Right lobe of liver (tissue), 4 donors: ENCODE measurements at regions not wholly inside any gene's neighbourhood (a gene's known extent, or its start where the extent isn't known, plus 50 kb on each side); places are given as distances from the start of the nearest gene placed in this dataset.

ENCODE experiments used
- POLR2A ChIP-seq: fragments of 450-650 bp; IDR thresholded peaks from one replicate; pipeline ENCODE4 v1.6.1; 2017; ENCODE audit warnings: antibody characterized with exemption, mild to moderate bottlenecking
- TF ChIP-seq, protein P1 (sequence below), 4 donors: fragments of 200-600 bp in 3 of 4; fragments of 450-650 bp in 1 of 4; IDR thresholded peaks; one replicate each; pipeline versions ENCODE4 v1.5.1 to v1.8.0; 2016 to 2022; ENCODE audit warnings: antibody characterized with exemption in 4 of 4, mild to moderate bottlenecking in 2 of 4
- donor health status: DM: no; HTN: no; CAD: no.
- donor health status: DM: no; HTN: no; CAD: no.
- donor health status: DM: no; HTN: yes; CAD: no.

DNA sequence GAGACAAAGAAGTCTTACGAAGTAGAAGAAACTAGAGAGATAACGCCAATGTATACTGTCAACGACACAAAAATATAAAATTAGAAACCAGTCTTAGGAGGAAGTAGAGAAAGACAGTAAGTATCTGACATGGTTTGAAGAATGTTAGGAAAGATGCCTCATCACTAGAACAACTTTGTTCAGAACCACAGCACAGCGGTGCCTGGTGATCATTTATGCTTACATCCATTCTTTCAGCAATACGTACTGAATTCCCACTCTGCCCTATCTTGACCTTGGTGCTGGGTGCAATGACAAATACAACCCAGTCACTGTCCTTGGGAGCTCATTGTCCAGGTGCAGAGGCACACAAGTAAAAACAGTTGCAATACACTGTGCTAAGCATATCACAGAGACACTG lies 104.4 kb downstream of the TM2D1 start:
- TF ChIP-seq, protein P1, sequence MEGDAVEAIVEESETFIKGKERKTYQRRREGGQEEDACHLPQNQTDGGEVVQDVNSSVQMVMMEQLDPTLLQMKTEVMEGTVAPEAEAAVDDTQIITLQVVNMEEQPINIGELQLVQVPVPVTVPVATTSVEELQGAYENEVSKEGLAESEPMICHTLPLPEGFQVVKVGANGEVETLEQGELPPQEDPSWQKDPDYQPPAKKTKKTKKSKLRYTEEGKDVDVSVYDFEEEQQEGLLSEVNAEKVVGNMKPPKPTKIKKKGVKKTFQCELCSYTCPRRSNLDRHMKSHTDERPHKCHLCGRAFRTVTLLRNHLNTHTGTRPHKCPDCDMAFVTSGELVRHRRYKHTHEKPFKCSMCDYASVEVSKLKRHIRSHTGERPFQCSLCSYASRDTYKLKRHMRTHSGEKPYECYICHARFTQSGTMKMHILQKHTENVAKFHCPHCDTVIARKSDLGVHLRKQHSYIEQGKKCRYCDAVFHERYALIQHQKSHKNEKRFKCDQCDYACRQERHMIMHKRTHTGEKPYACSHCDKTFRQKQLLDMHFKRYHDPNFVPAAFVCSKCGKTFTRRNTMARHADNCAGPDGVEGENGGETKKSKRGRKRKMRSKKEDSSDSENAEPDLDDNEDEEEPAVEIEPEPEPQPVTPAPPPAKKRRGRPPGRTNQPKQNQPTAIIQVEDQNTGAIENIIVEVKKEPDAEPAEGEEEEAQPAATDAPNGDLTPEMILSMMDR (IDR thresholded peaks at IDR 0.05) = no peak
- TF ChIP-seq POLR2A = no peak
